IMR-90 (cell line): ENCODE measurements at regions not wholly inside any gene's neighbourhood (a gene's known extent, or its start where the extent isn't known, plus 50 kb on each side); places are given as distances from the start of the nearest gene placed in this dataset.

Experiments used
- ATAC-seq: fragments of 200-7000 bp; cut with Tn5 transposase; 2 replicates; pipeline ENCODE4 v1.9.1; 2020; ENCODE audit warnings: low read depth, mild to moderate bottlenecking, moderate library complexity
- BruUV-seq: library from RNA; stranded (reverse); fragments of 400-500 nt; replicated peaks from 2 replicates; lab custom pipeline; 2021; lab: Mats Ljungman, UMichigan
- CTCF ChIA-PET: fragments of 300-600 bp; formaldehyde crosslinking; extraction: SDS; loops from one replicate; lab custom pipeline; 2021; ENCODE audit warnings: antibody characterized with exemption; lab: Yijun Ruan, JAX
- POLR2A ChIA-PET: fragments of 300-600 bp; sonication (Branson Sonifier 250); formaldehyde crosslinking; loops from one replicate; lab custom pipeline; 2022; ENCODE audit warnings: antibody characterized with exemption; ENCODE audit not compliant: unreplicated experiment; lab: Charles Lee
- DNase-seq: peaks from one replicate; pipeline ENCODE4 v3.0.0; 2013
- H2AFZ ChIP-seq: replicated peaks from 2 replicates; pipeline ENCODE3; 2013; ENCODE audit warnings: low read length, mild to moderate bottlenecking; ENCODE audit not compliant: poor library complexity
- H2AK5ac ChIP-seq: 2 replicates; pipeline ENCODE4 v1.6.1; 2013; ENCODE audit warnings: low read depth, low read length, inconsistent platforms
- H2AK9ac ChIP-seq: replicated peaks from 2 replicates; pipeline ENCODE3; 2013; ENCODE audit warnings: mild to moderate bottlenecking, low read depth, low read length, moderate library complexity; ENCODE audit not compliant: poor library complexity
- H2BK120ac ChIP-seq: 2 replicates; pipeline ENCODE4 v1.6.1; 2013; ENCODE audit warnings: low read depth, low read length, inconsistent platforms
- H2BK15ac ChIP-seq: 3 replicates; pipeline ENCODE4 v1.6.1; 2013; ENCODE audit warnings: low read depth, low read length, inconsistent platforms
- H2BK20ac ChIP-seq: 2 replicates; pipeline ENCODE4 v1.6.1; 2013; ENCODE audit warnings: low read depth, mild to moderate bottlenecking, inconsistent platforms, low read length, moderate library complexity
- H2BK5ac ChIP-seq: 2 replicates; pipeline ENCODE4 v1.6.1; 2013; ENCODE audit warnings: mild to moderate bottlenecking, low read depth, low read length, inconsistent platforms; ENCODE audit not compliant: poor library complexity, severe bottlenecking
- H3K14ac ChIP-seq: replicated peaks from 2 replicates; pipeline ENCODE4 v1.6.1; 2013; ENCODE audit warnings: low read depth, low read length, inconsistent platforms
- H3K18ac ChIP-seq: 2 replicates; pipeline ENCODE4 v1.6.1; 2013; ENCODE audit warnings: low read depth, low read length, control low read depth
- H3K23ac ChIP-seq: 2 replicates; pipeline ENCODE4 v1.6.1; 2013; ENCODE audit warnings: low read depth, low read length, inconsistent platforms
- H3K27ac ChIP-seq: 2 replicates; pipeline ENCODE4 v1.5.1; 2013; ENCODE audit warnings: mild to moderate bottlenecking, control low read depth, low read length; ENCODE audit not compliant: insufficient read depth
- H3K27me3 ChIP-seq: 2 replicates; pipeline ENCODE4 v1.6.1; 2013; ENCODE audit warnings: low read length; ENCODE audit not compliant: control insufficient read depth, insufficient read depth
- H3K36me3 ChIP-seq: 2 replicates; pipeline ENCODE4 v1.6.1; 2013; ENCODE audit warnings: low read length, mixed read lengths; ENCODE audit not compliant: control insufficient read depth, insufficient read depth
- H3K4ac ChIP-seq: 2 replicates; pipeline ENCODE4 v1.6.1; 2013; ENCODE audit warnings: low read depth, low read length, inconsistent platforms
- H3K4me1 ChIP-seq: 2 replicates; pipeline ENCODE4 v1.6.1; 2013; ENCODE audit warnings: low read length, mixed read lengths; ENCODE audit not compliant: control insufficient read depth, insufficient read depth
- H3K4me2 ChIP-seq: 2 replicates; pipeline ENCODE4 v1.6.1; 2013; ENCODE audit warnings: low read depth, mild to moderate bottlenecking, control low read depth, low read length, moderate library complexity
- H3K4me3 ChIP-seq: 2 replicates; pipeline ENCODE4 v1.5.1; 2013; ENCODE audit warnings: low read depth, mild to moderate bottlenecking, control low read depth, low read length, moderate library complexity; ENCODE audit not compliant: insufficient read depth
- H3K56ac ChIP-seq: 2 replicates; pipeline ENCODE4 v1.6.1; 2013; ENCODE audit warnings: low read length, inconsistent platforms; ENCODE audit not compliant: insufficient read depth; ENCODE audit errors: extremely low read depth
- H3K79me1 ChIP-seq, 2 experiments: 2 replicates each; pipeline ENCODE4 v1.6.1; 2013; ENCODE audit warnings: low read length in 2 of 2, inconsistent platforms in 1 of 2, low read depth in 1 of 2
- H3K9ac ChIP-seq: 2 replicates; pipeline ENCODE4 v1.6.1; 2013; ENCODE audit warnings: low read depth, low read length, control low read depth
- H3K9me1 ChIP-seq: 2 replicates; pipeline ENCODE4 v1.6.1; 2013; ENCODE audit warnings: low read length, inconsistent platforms; ENCODE audit not compliant: insufficient read depth
- H3K9me3 ChIP-seq: 2 replicates; pipeline ENCODE4 v1.6.1; 2013; ENCODE audit warnings: low read length; ENCODE audit not compliant: control insufficient read depth, insufficient read depth
- H4K20me1 ChIP-seq: 2 replicates; pipeline ENCODE4 v1.6.1; 2013; ENCODE audit warnings: low read length, inconsistent platforms; ENCODE audit not compliant: insufficient read depth
- H4K5ac ChIP-seq: 2 replicates; pipeline ENCODE4 v1.6.1; 2013; ENCODE audit warnings: mild to moderate bottlenecking, low read depth, low read length, control low read depth
- H4K8ac ChIP-seq, 2 experiments: 2 replicates each; pipeline ENCODE4 v1.6.1; 2013; ENCODE audit warnings: low read depth in 2 of 2, low read length in 2 of 2, control low read depth in 1 of 2, inconsistent platforms in 1 of 2
- H4K91ac ChIP-seq: 2 replicates; pipeline ENCODE4 v1.6.1; 2013; ENCODE audit warnings: low read depth, low read length, inconsistent platforms; ENCODE audit not compliant: insufficient read depth
- BHLHE40 ChIP-seq: fragments of 150-350 bp; IDR thresholded peaks from 2 replicates; pipeline ENCODE4 v1.6.1; 2016; ENCODE audit warnings: mild to moderate bottlenecking, low read depth, low read length
- CEBPB ChIP-seq: IDR thresholded peaks from 2 replicates; pipeline ENCODE4 v1.6.1; 2012; ENCODE audit warnings: low read depth, low read length, improper control_type of control experiment
- CHD1 ChIP-seq: IDR thresholded peaks from 2 replicates; pipeline ENCODE4 v1.6.1; 2012; ENCODE audit warnings: low read depth, low read length, improper control_type of control experiment
- FOS ChIP-seq: fragments of 150-350 bp; IDR thresholded peaks from 2 replicates; pipeline ENCODE4 v1.6.1; 2016; ENCODE audit warnings: low read depth, low read length
- MAFK ChIP-seq: IDR thresholded peaks from 2 replicates; pipeline ENCODE4 v1.6.1; 2012; ENCODE audit warnings: low read depth, low read length, improper control_type of control experiment
- MAZ ChIP-seq: IDR thresholded peaks from 2 replicates; pipeline ENCODE4 v1.6.1; 2012; ENCODE audit warnings: low read depth, mild to moderate bottlenecking, low read length, improper control_type of control experiment, moderate library complexity, borderline replicate concordance
- MXI1 ChIP-seq: IDR thresholded peaks from 2 replicates; pipeline ENCODE4 v1.6.1; 2012; ENCODE audit warnings: low read depth, mild to moderate bottlenecking, low read length, moderate library complexity, borderline replicate concordance
- NFE2L2 ChIP-seq: fragments of 150-350 bp; IDR thresholded peaks from 2 replicates; pipeline ENCODE4 v1.6.1; 2016; ENCODE audit warnings: low read depth, mild to moderate bottlenecking, low read length
- POLR2A ChIP-seq: IDR thresholded peaks from 2 replicates; pipeline ENCODE4 v1.6.1; 2012; ENCODE audit warnings: mild to moderate bottlenecking, low read depth, low read length
- RAD21 ChIP-seq: IDR thresholded peaks from 2 replicates; pipeline ENCODE4 v1.6.1; 2012; ENCODE audit warnings: low read length, improper control_type of control experiment
- RCOR1 ChIP-seq: IDR thresholded peaks from 2 replicates; pipeline ENCODE4 v1.6.1; 2012; ENCODE audit warnings: mild to moderate bottlenecking, low read length, improper control_type of control experiment; ENCODE audit not compliant: insufficient replicate concordance
- RFX5 ChIP-seq: IDR thresholded peaks from 2 replicates; pipeline ENCODE4 v1.8.0; 2012; ENCODE audit warnings: low read depth, mild to moderate bottlenecking, low read length, moderate library complexity
- SMC3 ChIP-seq: fragments of 150-350 bp; IDR thresholded peaks from 2 replicates; pipeline ENCODE4 v1.6.1; 2016; ENCODE audit warnings: low read depth, mild to moderate bottlenecking, antibody characterized with exemption, low read length, moderate library complexity
- WGBS, 2 experiments: methylation state at CpG; one replicate each; pipeline versions ENCODE4 v1.1.5 to v1.1.7; 2013; ENCODE audit warnings: missing lambda C conversion rate in 2 of 2; ENCODE audit not compliant: insufficient read length in 1 of 2; ENCODE audit errors: extremely low coverage in 2 of 2; 5-methylcytosine and 5-hydroxymethylcytosine counted together
- dilution Hi-C: fragments of 300-500 bp; cut with HindIII; formaldehyde crosslinking; loops from one replicate; pipeline ENCODE4 v1.14.3; 2018; ENCODE audit warnings: low sequenced_read_pairs; ENCODE audit not compliant: unreplicated experiment
- in situ Hi-C: fragments of 300-500 bp; cut with MboI; formaldehyde crosslinking; loops from 3 replicates; pipeline ENCODE4 v1.14.3; 2019; ENCODE audit warnings: low sequenced_read_pairs, inconsistent platforms, mixed read lengths
- intact Hi-C: fragments of 100-400 bp; cut with micrococcal nuclease; formaldehyde crosslinking; loops from 2 replicates; pipeline ENCODE4 v1.10.0; 2022
- TF ChIP-seq, protein P1 (sequence below): conservative IDR thresholded peaks from 2 replicates; pipeline ENCODE4 v1.5.1; 2012; ENCODE audit warnings: mild to moderate bottlenecking, low read depth, low read length, improper control_type of control experiment
- TF ChIP-seq, protein P2 (sequence below): fragments of 150-350 bp; IDR thresholded peaks from 2 replicates; pipeline ENCODE4 v1.6.1; 2017; ENCODE audit warnings: mild to moderate bottlenecking, antibody characterized with exemption, low read length, low read depth

DNA sequence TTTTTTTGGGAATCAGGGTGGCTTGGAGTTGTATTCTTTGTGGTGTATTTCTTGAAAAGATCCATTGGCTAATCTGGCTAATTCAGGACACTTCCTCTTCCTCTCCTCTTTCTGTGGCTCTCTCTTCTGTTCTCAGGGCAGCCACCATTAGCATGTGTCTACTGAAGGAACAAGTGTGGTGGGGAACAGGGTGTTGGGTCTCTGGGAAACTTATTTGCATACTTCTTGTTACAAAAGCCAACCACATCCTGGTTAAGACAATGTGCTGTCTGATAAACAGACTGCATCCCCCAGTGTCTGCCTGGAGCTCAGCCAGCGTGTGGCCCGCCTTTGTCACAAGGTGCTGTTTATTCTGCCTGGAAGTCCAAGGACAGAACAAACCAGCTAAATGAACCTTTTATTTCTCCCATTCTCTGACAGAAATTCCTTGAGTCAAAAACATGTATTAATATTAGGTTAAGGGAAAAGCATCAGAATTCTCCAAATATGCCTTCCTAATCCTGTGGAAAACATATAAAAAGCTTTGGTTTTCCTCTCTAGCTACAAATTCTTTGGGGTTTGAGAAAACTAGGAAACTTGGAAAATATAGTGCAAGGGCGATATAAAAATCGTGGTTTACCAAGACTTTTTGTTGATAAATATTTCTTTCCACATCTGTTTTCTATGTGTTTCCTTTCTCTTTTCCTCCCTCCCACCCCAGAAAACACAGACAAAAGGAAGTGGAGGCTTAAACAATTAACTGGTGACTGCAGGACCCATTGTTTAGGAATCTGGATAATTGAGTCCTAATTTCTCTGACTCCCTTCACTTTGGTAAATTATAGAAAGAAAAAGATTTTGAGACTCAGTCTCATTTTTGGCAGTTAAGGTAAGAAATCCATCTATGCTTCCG is 203.6 kb downstream of the SPRY1 start:
- no peaks in the 10 kb centered on the region for H4K20me1 ChIP-seq
- in situ Hi-C loops (no loop called here), intact Hi-C loops (no loop called here), dilution Hi-C loops (no loop called here)
- H4K5ac ChIP-seq = peak overlapping the region; percentile 3; the same call in 1 of the 2 replicates
- no peaks in the 10 kb centered on the region for H3K9me3 ChIP-seq
- H2AFZ ChIP-seq = peak overlapping the region; percentile 28
- no peak overlapping the region for H3K4me3 ChIP-seq
- WGBS, 2 experiments = no CpG with 5 or more reads among the region's 5 CpGs
- H2AK9ac ChIP-seq = no peak overlapping the region
- peaks cover 3% of the 10 kb centered on the region; the same call in 1 of the 2 replicates for H3K9me1 ChIP-seq
- H2BK5ac ChIP-seq = no peak overlapping the region
- peak overlapping the region; percentile 68 for H3K4ac ChIP-seq
- H3K36me3 ChIP-seq = no peaks in the 10 kb centered on the region
- peak overlapping the region; percentile 17; the same call in 1 of the 2 replicates for H3K27ac ChIP-seq
- peak overlapping the region; percentile 35; the same call in 1 of the 2 replicates for H3K23ac ChIP-seq
- POLR2A ChIA-PET = no interaction called here
- peak overlapping the region; percentile 63 for H2AK5ac ChIP-seq
- H4K91ac ChIP-seq = 0 out of 2 replicates have a peak overlapping the region, but pooled peaks have one; percentile 38
- BruUV-seq = no TSS peak
- H2BK120ac ChIP-seq = peak overlapping the region; percentile 25; the same call in 1 of the 2 replicates
- peak overlapping the region; percentile 78 for H3K14ac ChIP-seq
- DNase-seq (peak; percentile 5), ATAC-seq (no peak)
- H3K27me3 ChIP-seq = no peaks in the 10 kb centered on the region
- H3K79me1 ChIP-seq = no peaks in the 10 kb centered on the region
- H3K4me2 ChIP-seq = no peak overlapping the region
- H3K18ac ChIP-seq = peak overlapping the region; percentile 20
- no peak overlapping the region for H3K9ac ChIP-seq
- TF ChIP-seq MAFK (no peak), POLR2A (no peak), NFE2L2 (no peak), RFX5 (no peak), BHLHE40 (no peak), CEBPB (no peak), MXI1 (no peak), RCOR1 (no peak), FOS (no peak), CHD1 (no peak), RAD21 (no peak), SMC3 (no peak), MAZ (no peak)
- TF ChIP-seq, protein P1, sequence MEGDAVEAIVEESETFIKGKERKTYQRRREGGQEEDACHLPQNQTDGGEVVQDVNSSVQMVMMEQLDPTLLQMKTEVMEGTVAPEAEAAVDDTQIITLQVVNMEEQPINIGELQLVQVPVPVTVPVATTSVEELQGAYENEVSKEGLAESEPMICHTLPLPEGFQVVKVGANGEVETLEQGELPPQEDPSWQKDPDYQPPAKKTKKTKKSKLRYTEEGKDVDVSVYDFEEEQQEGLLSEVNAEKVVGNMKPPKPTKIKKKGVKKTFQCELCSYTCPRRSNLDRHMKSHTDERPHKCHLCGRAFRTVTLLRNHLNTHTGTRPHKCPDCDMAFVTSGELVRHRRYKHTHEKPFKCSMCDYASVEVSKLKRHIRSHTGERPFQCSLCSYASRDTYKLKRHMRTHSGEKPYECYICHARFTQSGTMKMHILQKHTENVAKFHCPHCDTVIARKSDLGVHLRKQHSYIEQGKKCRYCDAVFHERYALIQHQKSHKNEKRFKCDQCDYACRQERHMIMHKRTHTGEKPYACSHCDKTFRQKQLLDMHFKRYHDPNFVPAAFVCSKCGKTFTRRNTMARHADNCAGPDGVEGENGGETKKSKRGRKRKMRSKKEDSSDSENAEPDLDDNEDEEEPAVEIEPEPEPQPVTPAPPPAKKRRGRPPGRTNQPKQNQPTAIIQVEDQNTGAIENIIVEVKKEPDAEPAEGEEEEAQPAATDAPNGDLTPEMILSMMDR = no peak
- TF ChIP-seq, protein P2, sequence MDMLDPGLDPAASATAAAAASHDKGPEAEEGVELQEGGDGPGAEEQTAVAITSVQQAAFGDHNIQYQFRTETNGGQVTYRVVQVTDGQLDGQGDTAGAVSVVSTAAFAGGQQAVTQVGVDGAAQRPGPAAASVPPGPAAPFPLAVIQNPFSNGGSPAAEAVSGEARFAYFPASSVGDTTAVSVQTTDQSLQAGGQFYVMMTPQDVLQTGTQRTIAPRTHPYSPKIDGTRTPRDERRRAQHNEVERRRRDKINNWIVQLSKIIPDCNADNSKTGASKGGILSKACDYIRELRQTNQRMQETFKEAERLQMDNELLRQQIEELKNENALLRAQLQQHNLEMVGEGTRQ = no peak
- H3K56ac ChIP-seq = no peak overlapping the region
- H4K8ac ChIP-seq = peak overlapping the region in 1 of 2 experiments; percentile 74; a peak in 1 of 4 replicates
- peaks cover 3% of the 10 kb centered on the region; the same call in 1 of the 2 replicates for H3K4me1 ChIP-seq
- H2BK20ac ChIP-seq = peak overlapping the region; percentile 65; the same call in 1 of the 2 replicates
- peak overlapping the region; percentile 47; the same call in 1 of the 3 replicates for H2BK15ac ChIP-seq
- CTCF ChIA-PET = no interaction called here
